Trophoblast cell (in vitro differentiated cells and primary cell): ENCODE measurements at regions not wholly inside any gene's neighbourhood (a gene's known extent, or its start where the extent isn't known, plus 50 kb on each side); places are given as distances from the start of the nearest gene placed in this dataset.

Source experiments
- DNase-seq, 2 donors: peaks; one replicate each; pipeline ENCODE4 v3.0.0-alpha.2; 2016
- H2AFZ ChIP-seq: 2 replicates; pipeline ENCODE4 v1.6.1; 2013; ENCODE audit warnings: low read length, moderate library complexity, mild to moderate bottlenecking; ENCODE audit not compliant: insufficient read depth, poor library complexity
- H2AK5ac ChIP-seq: 2 replicates; pipeline ENCODE4 v1.6.1; 2013; ENCODE audit warnings: mild to moderate bottlenecking, low read length
- H2BK120ac ChIP-seq: 2 replicates; pipeline ENCODE4 v1.6.1; 2013; ENCODE audit warnings: low read length, mild to moderate bottlenecking, moderate library complexity; ENCODE audit not compliant: insufficient read depth, poor library complexity
- H2BK12ac ChIP-seq: 2 replicates; pipeline ENCODE4 v1.6.1; 2013; ENCODE audit warnings: mild to moderate bottlenecking, low read length, moderate library complexity
- H2BK5ac ChIP-seq: 2 replicates; pipeline ENCODE4 v1.6.1; 2013; ENCODE audit warnings: low read length, low read depth, moderate library complexity, mild to moderate bottlenecking; ENCODE audit not compliant: poor library complexity
- H3K14ac ChIP-seq: 2 replicates; pipeline ENCODE4 v1.6.1; 2013; ENCODE audit warnings: mild to moderate bottlenecking, low read length
- H3K18ac ChIP-seq: 2 replicates; pipeline ENCODE4 v1.6.1; 2013; ENCODE audit warnings: mild to moderate bottlenecking, low read length
- H3K23ac ChIP-seq: 2 replicates; pipeline ENCODE4 v1.6.1; 2013; ENCODE audit warnings: low read length
- H3K27ac ChIP-seq: 2 replicates; pipeline ENCODE4 v1.5.1; 2013; ENCODE audit warnings: low read depth, mild to moderate bottlenecking, inconsistent platforms, low read length, moderate library complexity
- H3K27me3 ChIP-seq: 2 replicates; pipeline ENCODE4 v1.6.1; 2013; ENCODE audit warnings: inconsistent platforms, mild to moderate bottlenecking, low read length, moderate library complexity; ENCODE audit not compliant: insufficient read depth
- H3K36me3 ChIP-seq, 2 experiments: 1 replicate in 1 of 2; 2 replicates in 1 of 2; pipeline ENCODE4 v1.6.1; 2013; ENCODE audit warnings: low read length in 2 of 2, mild to moderate bottlenecking in 2 of 2, moderate library complexity in 1 of 2; ENCODE audit not compliant: insufficient read depth in 2 of 2, control insufficient read depth in 1 of 2
- H3K4ac ChIP-seq: 2 replicates; pipeline ENCODE4 v1.6.1; 2013; ENCODE audit warnings: low read depth, mild to moderate bottlenecking, low read length, moderate library complexity
- H3K4me1 ChIP-seq, 2 experiments: 1 replicate in 1 of 2; 2 replicates in 1 of 2; pipeline ENCODE4 v1.6.1; 2013; ENCODE audit warnings: low read length in 2 of 2, mild to moderate bottlenecking in 2 of 2, moderate library complexity in 1 of 2; ENCODE audit not compliant: insufficient read depth in 2 of 2, control insufficient read depth in 1 of 2
- H3K4me2 ChIP-seq: 2 replicates; pipeline ENCODE4 v1.6.1; 2013; ENCODE audit warnings: inconsistent platforms, mild to moderate bottlenecking, low read length, moderate library complexity
- H3K4me3 ChIP-seq: 2 replicates; pipeline ENCODE4 v1.5.1; 2013; ENCODE audit warnings: mild to moderate bottlenecking, low read depth, low read length, inconsistent platforms
- H3K79me1 ChIP-seq: one replicate; pipeline ENCODE4 v1.6.1; 2013; ENCODE audit warnings: low read length
- H3K79me2 ChIP-seq: 2 replicates; pipeline ENCODE4 v1.6.1; 2013; ENCODE audit warnings: low read length, mild to moderate bottlenecking; ENCODE audit not compliant: control insufficient read depth, insufficient read depth, poor library complexity
- H3K9ac ChIP-seq: 2 replicates; pipeline ENCODE4 v1.6.1; 2013; ENCODE audit warnings: mild to moderate bottlenecking, low read length
- H3K9me3 ChIP-seq: 2 replicates; pipeline ENCODE4 v1.6.1; 2013; ENCODE audit warnings: low read depth, mild to moderate bottlenecking, control low read depth, inconsistent platforms, low read length; ENCODE audit not compliant: insufficient read depth
- H4K12ac ChIP-seq: 2 replicates; pipeline ENCODE4 v1.6.1; 2013; ENCODE audit warnings: low read depth, mild to moderate bottlenecking, low read length, moderate library complexity
- H4K8ac ChIP-seq: 2 replicates; pipeline ENCODE4 v1.6.1; 2013; ENCODE audit warnings: low read depth, mild to moderate bottlenecking, low read length, moderate library complexity
- H4K91ac ChIP-seq: one replicate; pipeline ENCODE4 v1.6.1; 2013; ENCODE audit warnings: low read depth, mild to moderate bottlenecking, low read length, moderate library complexity
- WGBS: extraction: QIAGEN DNeasy Blood & Tissue Kit; methylation state at CpG from one replicate; pipeline ENCODE4 v1.1.7; 2013; ENCODE audit warnings: missing lambda C conversion rate; ENCODE audit not compliant: insufficient read length, insufficient coverage; ENCODE audit errors: extremely low coverage; 5-methylcytosine and 5-hydroxymethylcytosine counted together

GRCh38 chr14:54138354-54139038 is 181.9 kb upstream of the BMP4 start:
- Histone ChIP-seq H3K9me3 (no peaks in the 10 kb centered on the region), H2AFZ (peak overlapping the region; percentile 37), H3K9ac (no peak overlapping the region), H3K18ac (no peak overlapping the region), H4K12ac (no peak overlapping the region), H2AK5ac (no peak overlapping the region), H2BK12ac (no peak overlapping the region), H3K4me1 (no peaks in the 10 kb centered on the region), H3K4me2 (no peak overlapping the region), H4K8ac (no peak overlapping the region), H3K4ac (no peak overlapping the region), H3K14ac (no peak overlapping the region), H3K4me3 (no peak overlapping the region), H3K27ac (no peak overlapping the region), H3K79me1 (no peaks in the 10 kb centered on the region), H3K36me3 (no peaks in the 10 kb centered on the region), H3K23ac (no peak overlapping the region), H2BK120ac (no peak overlapping the region), H3K79me2 (no peaks in the 10 kb centered on the region), H2BK5ac (no peak overlapping the region), H4K91ac (no peak overlapping the region), H3K27me3 (no peaks in the 10 kb centered on the region)
- no peak for DNase-seq
- no CpG with 5 or more reads among the region's 2 CpGs for WGBS

- Histone ChIP-seq H2BK120ac (no peak overlapping the region), H3K23ac (no peak overlapping the region), H4K8ac (no peak overlapping the region), H2AK5ac (no peak overlapping the region), H3K4me3 (no peak overlapping the region), H2AFZ (no peak overlapping the region), H3K36me3 (no peaks in the 10 kb centered on the region), H3K4ac (no peak overlapping the region), H3K18ac (no peak overlapping the region), H3K27ac (no peak overlapping the region), H3K9me3 (no peaks in the 10 kb centered on the region), H3K27me3 (no peaks in the 10 kb centered on the region), H3K14ac (no peak overlapping the region), H3K4me1 (no peaks in the 10 kb centered on the region), H2BK12ac (no peak overlapping the region), H3K79me1 (no peaks in the 10 kb centered on the region), H3K79me2 (no peaks in the 10 kb centered on the region), H4K91ac (no peak overlapping the region), H2BK5ac (no peak overlapping the region), H3K4me2 (no peak overlapping the region), H4K12ac (no peak overlapping the region), H3K9ac (no peak overlapping the region)
- no CpG with 5 or more reads among the region's 1 CpG for WGBS
- no peak for DNase-seq
Observed at GRCh38 chr14:54140551-54140950, 183.9 kb upstream of the BMP4 start.

GRCh38 chr14:54146601-54147000 is 190.0 kb upstream of the BMP4 start:
- Histone ChIP-seq H4K8ac (no peak overlapping the region), H3K27ac (no peak overlapping the region), H3K79me2 (no peaks in the 10 kb centered on the region), H3K9ac (no peak overlapping the region), H3K9me3 (no peaks in the 10 kb centered on the region), H2AFZ (no peak overlapping the region), H3K4me3 (no peak overlapping the region), H3K27me3 (no peaks in the 10 kb centered on the region), H3K79me1 (no peaks in the 10 kb centered on the region), H3K4me2 (no peak overlapping the region), H3K4ac (no peak overlapping the region), H3K4me1 (no peaks in the 10 kb centered on the region), H2BK120ac (no peak overlapping the region), H3K23ac (no peak overlapping the region), H2BK12ac (no peak overlapping the region), H3K14ac (no peak overlapping the region), H3K36me3 (no peaks in the 10 kb centered on the region), H2AK5ac (no peak overlapping the region), H2BK5ac (no peak overlapping the region), H4K12ac (no peak overlapping the region), H3K18ac (no peak overlapping the region), H4K91ac (no peak overlapping the region)
- no peak for DNase-seq
- no CpG with 5 or more reads among the region's 2 CpGs for WGBS

GRCh38 chr14:54147282-54147681 is 190.7 kb upstream of the BMP4 start:
- Histone ChIP-seq H3K27ac (no peak overlapping the region), H3K36me3 (no peaks in the 10 kb centered on the region), H4K12ac (no peak overlapping the region), H3K18ac (no peak overlapping the region), H3K4me2 (no peak overlapping the region), H2AK5ac (no peak overlapping the region), H3K27me3 (no peaks in the 10 kb centered on the region), H3K4ac (no peak overlapping the region), H2BK5ac (no peak overlapping the region), H3K79me2 (no peaks in the 10 kb centered on the region), H3K23ac (no peak overlapping the region), H2BK120ac (no peak overlapping the region), H3K4me1 (no peaks in the 10 kb centered on the region), H2AFZ (no peak overlapping the region), H3K9ac (no peak overlapping the region), H3K9me3 (no peaks in the 10 kb centered on the region), H3K14ac (no peak overlapping the region), H4K91ac (no peak overlapping the region), H3K79me1 (no peaks in the 10 kb centered on the region), H3K4me3 (no peak overlapping the region), H2BK12ac (no peak overlapping the region), H4K8ac (no peak overlapping the region)
- DNase-seq, result no peak
- WGBS, result no CpG with 5 or more reads among the region's 2 CpGs
